ENCODE measurements at regions not wholly inside any gene's neighbourhood (a gene's known extent, or its start where the extent isn't known, plus 50 kb on each side); places are given as distances from the start of the nearest gene placed in this dataset.

GRCh38 chr12:92566448-92567019 is 136.3 kb upstream of the PLEKHG7 start:
- H4K20me1 ChIP-seq (ENCODE audit: control insufficient read depth, insufficient read depth), result no peaks in the 10 kb centered on the region
- H3K27ac ChIP-seq (ENCODE audit: control insufficient read depth, insufficient read depth), result no peak overlapping the region; the same call in 1 of the 2 replicates
- H3K79me2 ChIP-seq (ENCODE audit: control insufficient read depth, insufficient read depth, low read length), result peaks cover 12% of the 10 kb centered on the region
- H3K9ac ChIP-seq (ENCODE audit: control insufficient read depth, insufficient read depth, low read length), result no peak overlapping the region
- no peak overlapping the region for H3K4me2 ChIP-seq (ENCODE audit: control insufficient read depth, insufficient read depth)
- FAIRE-seq (no peak), DNase-seq (ENCODE audit: low read depth, low spot score) (no peak), ATAC-seq (no peak)
- no peaks in the 10 kb centered on the region for H3K27me3 ChIP-seq (replicated peaks in 1 of 2; ENCODE audit: control insufficient read depth in 2 of 2, insufficient read depth in 2 of 2, low read length in 1 of 2)
- ChIA-PET SMC1A (ENCODE audit: uncharacterized antibody, unreplicated experiment) (interaction anchor here (0.6 to 16.9 kb wide), 20 partner anchors 9 to 755 kb away, joined by 3 to 805 read pairs (median 6); partner anchors contain the start of gene BTG1), CTCF (interaction anchor here (0.8 to 9.6 kb wide), 10 partner anchors 10 to 990 kb away, joined by 3 to 179 read pairs (median 5); no protein-coding TSS in a partner anchor), POLR2A (interaction anchor here (0.6 to 15.2 kb wide), 11 partner anchors 22 to 1204 kb away, joined by 3 to 204 read pairs (median 4); partner anchors contain the start of gene BTG1), RAD21 (ENCODE audit: unreplicated experiment) (interaction anchor here (0.6 to 12.1 kb wide), 16 partner anchors 10 to 1185 kb away, joined by 3 to 269 read pairs (median 6); partner anchors contain the start of gene BTG1)
- H3K9me3 ChIP-seq (replicated peaks; ENCODE audit: control insufficient read depth, insufficient read depth, low read length), result peaks cover 3% of the 10 kb centered on the region
- no peak overlapping the region for H2AFZ ChIP-seq (ENCODE audit: control insufficient read depth, low read depth, low read length)
- in situ Hi-C loops (cut with MboI) (loop anchor here (25.0 kb wide), 1 partner anchor 104 kb away; no protein-coding TSS in a partner anchor), intact Hi-C loops (cut with micrococcal nuclease; ENCODE audit: unreplicated experiment) (no loop called here)
- peaks cover 0 to 2% of the 10 kb centered on the region in 2 experiments; a peak in 1 of 4 replicates for H3K36me3 ChIP-seq (ENCODE audit: control insufficient read depth in 2 of 2, insufficient read depth in 2 of 2, low read length in 1 of 2)
- H3K4me1 ChIP-seq (ENCODE audit: control insufficient read depth, insufficient read depth, low read length), result peaks cover 17% of the 10 kb centered on the region; the same call in 1 of the 2 replicates
- no peak overlapping the region for H3K4me3 ChIP-seq
- TF ChIP-seq RB1 (IDR thresholded peaks at IDR 0.05; ENCODE audit: borderline replicate concordance), result no peak
- no peak for TF ChIP-seq RBBP5 (conservative IDR thresholded peaks at IDR 0.05)
- no peak for TF ChIP-seq ZBTB11 (CRISPR knock-in tag; IDR thresholded peaks at IDR 0.05)
- no peak for TF ChIP-seq SMAD1 (IDR thresholded peaks at IDR 0.05; ENCODE audit: low read depth, partially characterized antibody)
- TF ChIP-seq PML (IDR thresholded peaks at IDR 0.05; ENCODE audit: low read length), result no peak
- TF ChIP-seq EP300 (IDR thresholded peaks at IDR 0.05; ENCODE audit: borderline replicate concordance in 1 of 2, control insufficient read depth in 1 of 2, low read depth in 2 of 2, low read length in 2 of 2), result no peak
- no peak for TF ChIP-seq YBX1 (IDR thresholded peaks at IDR 0.05)
- no peak for TF ChIP-seq ESRRA (IDR thresholded peaks at IDR 0.05; ENCODE audit: low read length)
- no peak for TF ChIP-seq TARDBP (IDR thresholded peaks at IDR 0.05; ENCODE audit: borderline replicate concordance)
- TF ChIP-seq MYB (IDR thresholded peaks at IDR 0.05; ENCODE audit: borderline replicate concordance, low read depth, low read length), result no peak
- TF ChIP-seq HCFC1 (IDR thresholded peaks at IDR 0.05; ENCODE audit: low read length), result no peak
- no peak for TF ChIP-seq IKZF2 (IDR thresholded peaks at IDR 0.05)
- no peak for TF ChIP-seq SIX5 (IDR thresholded peaks at IDR 0.05; ENCODE audit: low read depth, low read length, severe bottlenecking)
- no peak for TF ChIP-seq RFX5 (IDR thresholded peaks at IDR 0.05; ENCODE audit: low read depth, low read length)
- no peak for TF ChIP-seq CHD1 (IDR thresholded peaks at IDR 0.05; ENCODE audit: low read depth, low read length)
- TF ChIP-seq, protein P1, sequence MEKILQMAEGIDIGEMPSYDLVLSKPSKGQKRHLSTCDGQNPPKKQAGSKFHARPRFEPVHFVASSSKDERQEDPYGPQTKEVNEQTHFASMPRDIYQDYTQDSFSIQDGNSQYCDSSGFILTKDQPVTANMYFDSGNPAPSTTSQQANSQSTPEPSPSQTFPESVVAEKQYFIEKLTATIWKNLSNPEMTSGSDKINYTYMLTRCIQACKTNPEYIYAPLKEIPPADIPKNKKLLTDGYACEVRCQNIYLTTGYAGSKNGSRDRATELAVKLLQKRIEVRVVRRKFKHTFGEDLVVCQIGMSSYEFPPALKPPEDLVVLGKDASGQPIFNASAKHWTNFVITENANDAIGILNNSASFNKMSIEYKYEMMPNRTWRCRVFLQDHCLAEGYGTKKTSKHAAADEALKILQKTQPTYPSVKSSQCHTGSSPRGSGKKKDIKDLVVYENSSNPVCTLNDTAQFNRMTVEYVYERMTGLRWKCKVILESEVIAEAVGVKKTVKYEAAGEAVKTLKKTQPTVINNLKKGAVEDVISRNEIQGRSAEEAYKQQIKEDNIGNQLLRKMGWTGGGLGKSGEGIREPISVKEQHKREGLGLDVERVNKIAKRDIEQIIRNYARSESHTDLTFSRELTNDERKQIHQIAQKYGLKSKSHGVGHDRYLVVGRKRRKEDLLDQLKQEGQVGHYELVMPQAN (conservative IDR thresholded peaks at IDR 0.05), result no peak
- TF ChIP-seq YY1 (IDR thresholded peaks at IDR 0.05; ENCODE audit: low read depth, low read length), result no peak
- no TSS peak for BruUV-seq (replicated peaks)

All from GM12878 (cell line).